C4-2B (cell line): ENCODE measurements at regions not wholly inside any gene's neighbourhood (a gene's known extent, or its start where the extent isn't known, plus 50 kb on each side); places are given as distances from the start of the nearest gene placed in this dataset.
A peak's percentile ranks its signal among the peaks of the same experiment; 100 is the strongest.

ENCODE experiments used
- H3K27ac ChIP-seq: fragments of 450-650 bp; 2 replicates; pipeline ENCODE4 v1.5.1; 2017
- ZFX ChIP-seq: fragments of 450-650 bp; IDR thresholded peaks from 2 replicates; pipeline ENCODE4 v1.6.1; 2017
- TF ChIP-seq, protein P1 (sequence below): fragments of 450-650 bp; conservative IDR thresholded peaks from 2 replicates; pipeline ENCODE4 v1.5.1; 2017; ENCODE audit warnings: mild to moderate bottlenecking

DNA sequence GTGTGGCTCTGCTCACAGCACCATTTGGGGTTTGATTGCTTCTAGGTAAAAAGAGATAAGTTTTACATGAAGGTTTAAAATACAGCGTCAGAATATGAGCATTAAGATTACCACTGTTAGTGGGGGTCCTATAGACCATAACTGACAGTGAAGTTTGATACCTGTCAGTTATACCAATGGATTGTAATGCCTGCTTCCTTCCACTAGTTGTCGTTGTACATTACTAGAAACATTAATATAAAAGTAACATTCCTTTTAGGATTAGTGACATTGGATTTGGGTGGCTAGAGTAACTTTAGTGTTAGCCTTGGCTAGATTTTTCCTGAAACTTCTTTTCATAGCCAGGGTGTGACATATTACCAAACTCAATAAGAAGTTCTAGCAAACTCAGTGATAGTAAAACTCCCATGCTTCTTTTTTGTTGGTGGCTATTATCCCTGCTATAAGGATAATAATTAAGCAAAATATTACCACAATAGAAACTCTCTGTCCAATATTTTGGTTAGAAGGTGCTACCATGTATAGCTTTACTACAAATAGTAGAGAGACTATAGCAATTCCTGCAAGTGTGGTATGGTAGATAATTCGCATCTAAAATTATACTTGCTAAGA is 57.1 kb downstream of the FAM181B start:
- TF ChIP-seq ZFX: no peak
- TF ChIP-seq, protein P1, sequence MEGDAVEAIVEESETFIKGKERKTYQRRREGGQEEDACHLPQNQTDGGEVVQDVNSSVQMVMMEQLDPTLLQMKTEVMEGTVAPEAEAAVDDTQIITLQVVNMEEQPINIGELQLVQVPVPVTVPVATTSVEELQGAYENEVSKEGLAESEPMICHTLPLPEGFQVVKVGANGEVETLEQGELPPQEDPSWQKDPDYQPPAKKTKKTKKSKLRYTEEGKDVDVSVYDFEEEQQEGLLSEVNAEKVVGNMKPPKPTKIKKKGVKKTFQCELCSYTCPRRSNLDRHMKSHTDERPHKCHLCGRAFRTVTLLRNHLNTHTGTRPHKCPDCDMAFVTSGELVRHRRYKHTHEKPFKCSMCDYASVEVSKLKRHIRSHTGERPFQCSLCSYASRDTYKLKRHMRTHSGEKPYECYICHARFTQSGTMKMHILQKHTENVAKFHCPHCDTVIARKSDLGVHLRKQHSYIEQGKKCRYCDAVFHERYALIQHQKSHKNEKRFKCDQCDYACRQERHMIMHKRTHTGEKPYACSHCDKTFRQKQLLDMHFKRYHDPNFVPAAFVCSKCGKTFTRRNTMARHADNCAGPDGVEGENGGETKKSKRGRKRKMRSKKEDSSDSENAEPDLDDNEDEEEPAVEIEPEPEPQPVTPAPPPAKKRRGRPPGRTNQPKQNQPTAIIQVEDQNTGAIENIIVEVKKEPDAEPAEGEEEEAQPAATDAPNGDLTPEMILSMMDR: peak; percentile 86
- H3K27ac ChIP-seq: no peak overlapping the region

DNA sequence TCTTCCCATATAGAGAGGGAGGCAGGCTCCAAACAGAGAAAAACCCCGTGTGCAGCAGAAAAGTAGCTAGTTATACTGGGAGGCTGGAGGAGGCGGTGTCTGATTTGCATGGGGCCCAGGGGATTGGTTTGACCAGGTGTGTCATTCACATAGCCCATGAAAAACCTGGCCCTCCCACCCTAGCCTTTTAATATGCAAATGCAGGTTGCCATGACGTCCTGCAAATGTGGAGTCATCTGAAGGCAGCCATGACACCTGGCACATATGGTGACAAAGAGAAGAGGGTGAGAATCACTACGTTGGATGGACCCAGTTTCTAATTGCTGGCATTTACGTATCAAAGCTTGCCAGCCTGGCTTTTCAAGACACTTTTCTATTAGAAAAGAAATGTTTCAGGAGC is 57.8 kb downstream of the FAM181B start:
- no peak for TF ChIP-seq ZFX
- TF ChIP-seq, protein P1: no peak
- no peak overlapping the region for H3K27ac ChIP-seq

DNA sequence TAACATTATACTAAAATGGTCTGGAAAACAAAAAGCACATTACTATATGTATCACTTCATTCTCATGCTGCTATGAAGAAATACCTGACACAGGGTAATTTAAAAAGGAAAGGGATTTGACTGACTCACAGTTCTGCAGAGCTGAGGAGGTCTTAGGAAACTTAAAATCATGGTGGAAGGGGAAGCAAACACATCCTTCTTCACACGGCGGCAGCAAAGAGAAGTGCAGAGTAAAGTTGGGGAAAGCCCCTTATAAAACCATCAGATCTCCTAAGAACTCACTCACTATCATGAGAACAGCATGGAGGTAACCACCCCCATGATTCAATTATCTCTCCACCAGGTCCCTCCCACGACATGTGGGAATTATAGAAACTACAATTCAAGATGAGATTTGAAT is 60.0 kb downstream of the FAM181B start:
- no peak for TF ChIP-seq ZFX
- TF ChIP-seq, protein P1: no peak

DNA sequence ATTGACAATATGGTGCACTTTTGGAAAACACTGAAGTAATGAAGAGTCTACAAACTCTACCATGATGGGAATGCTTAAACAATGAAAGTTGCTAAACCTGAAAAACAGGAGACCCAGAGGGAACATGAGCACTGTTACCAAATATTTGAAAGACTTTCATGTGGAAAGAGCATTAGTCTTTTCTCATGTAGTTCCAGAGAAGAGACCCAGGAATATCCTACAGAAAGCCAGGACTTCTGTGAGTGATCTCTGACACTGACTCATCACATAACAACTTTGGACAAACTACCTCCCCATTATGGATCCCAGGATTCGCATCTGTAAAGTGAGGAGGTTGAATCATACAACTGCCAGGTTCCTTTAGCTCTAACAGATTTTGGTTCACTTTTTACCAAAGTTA is 62.2 kb downstream of the FAM181B start:
- no peak overlapping the region for H3K27ac ChIP-seq
- TF ChIP-seq, protein P1: no peak
- no peak for TF ChIP-seq ZFX

More for the DNA sequence above, 60.0 kb downstream of the FAM181B start:
- no peak overlapping the region for H3K27ac ChIP-seq

DNA sequence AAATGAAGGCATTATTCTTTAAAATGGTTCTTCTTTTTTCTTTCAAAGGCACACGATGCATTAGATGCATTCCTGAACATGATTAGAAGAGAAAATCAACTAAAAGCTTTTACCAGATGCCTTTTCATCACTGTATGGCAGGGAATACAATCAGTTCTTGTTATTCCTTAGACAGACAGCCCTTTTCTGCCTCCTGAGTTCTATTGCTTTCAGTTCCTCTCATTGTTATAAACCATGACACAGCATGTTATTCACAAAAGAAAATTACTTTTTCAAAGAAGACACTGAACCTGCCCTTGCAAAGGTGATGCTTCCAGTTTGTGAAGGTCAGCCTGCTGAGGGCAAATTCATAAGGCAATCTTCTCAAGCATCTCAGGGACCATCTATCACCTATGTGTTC is 70.1 kb downstream of the FAM181B start:
- no peak for TF ChIP-seq ZFX
- TF ChIP-seq, protein P1: no peak
- no peak overlapping the region for H3K27ac ChIP-seq

DNA sequence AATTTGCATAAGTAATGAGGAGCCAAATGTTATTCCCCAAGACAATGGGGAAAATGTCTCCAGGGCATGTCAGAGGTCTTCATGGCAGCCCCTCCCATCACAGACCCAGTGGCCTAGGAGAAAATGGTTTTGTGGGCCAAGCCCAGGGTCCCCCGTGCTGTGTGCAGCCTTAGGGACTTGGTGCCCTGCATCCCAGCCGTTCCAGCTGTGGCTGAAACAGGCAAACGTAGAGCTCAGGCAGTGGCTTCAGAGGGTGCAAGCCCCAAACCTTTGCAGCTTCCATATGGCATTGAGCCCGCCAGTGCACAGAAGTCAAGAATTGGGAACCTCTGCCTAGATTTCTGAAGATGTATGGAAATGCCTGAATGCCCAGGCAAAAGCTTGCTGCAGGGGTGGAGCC is 79.9 kb downstream of the FAM181B start:
- H3K27ac ChIP-seq: no peak overlapping the region
- TF ChIP-seq, protein P1: no peak
- no peak for TF ChIP-seq ZFX

DNA sequence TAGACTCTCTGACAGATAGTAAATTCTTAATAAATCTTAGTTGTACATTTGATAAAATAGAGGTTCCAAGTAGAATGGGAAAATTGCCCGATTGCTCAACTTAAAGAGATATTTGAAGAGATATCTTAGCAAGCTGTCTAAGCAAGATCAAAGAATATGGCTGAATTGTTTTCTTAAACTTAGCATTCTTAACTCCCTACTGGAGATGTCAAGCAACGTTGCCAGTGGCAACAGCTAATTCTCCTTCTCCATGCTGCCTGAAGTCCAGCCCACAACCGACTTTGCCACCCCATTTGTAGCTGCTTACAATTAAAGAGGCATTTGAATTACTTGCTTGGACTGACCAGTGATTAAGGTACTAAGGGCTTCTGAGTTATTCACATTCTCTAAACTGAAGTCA is 94.4 kb downstream of the FAM181B start:
- no peak for TF ChIP-seq ZFX
- TF ChIP-seq, protein P1: no peak
- no peak overlapping the region for H3K27ac ChIP-seq
